ENCODE measurements at regions not wholly inside any gene's neighbourhood (a gene's known extent, or its start where the extent isn't known, plus 50 kb on each side); places are given as distances from the start of the nearest gene placed in this dataset.
A peak's percentile ranks its signal among the peaks of the same experiment; 100 is the strongest.

GRCh38 chr7:17007841-17008240 lies 126.1 kb upstream of the AGR3 start:
- H3K27me3 Mint-ChIP-seq (ENCODE audit: insufficient read depth) = no peaks in the 10 kb centered on the region; the same call in 1 of the 2 replicates
- peaks cover 5% of the 10 kb centered on the region; the same call in 1 of the 2 replicates for H3K36me3 Mint-ChIP-seq (ENCODE audit: low read depth)
- no peak for DNase-seq
- H3K9me3 Mint-ChIP-seq = no peaks in the 10 kb centered on the region
- H3K4me1 Mint-ChIP-seq (ENCODE audit: low read depth) = peaks cover 34% of the 10 kb centered on the region
- no peak for TF ChIP-seq CTCF (IDR thresholded peaks at IDR 0.05)
- no peak overlapping the region for H3K27ac Mint-ChIP-seq
- H3K4me3 Mint-ChIP-seq = no peak overlapping the region

- Mint-ChIP-seq H3K36me3 (ENCODE audit: low read depth) (peaks cover 5% of the 10 kb centered on the region; the same call in 1 of the 2 replicates), H3K9me3 (no peaks in the 10 kb centered on the region), H3K27me3 (ENCODE audit: insufficient read depth) (no peaks in the 10 kb centered on the region; the same call in 1 of the 2 replicates), H3K27ac (no peak overlapping the region), H3K4me3 (no peak overlapping the region), H3K4me1 (ENCODE audit: low read depth) (peaks cover 44% of the 10 kb centered on the region)
- peak; percentile 21 for DNase-seq
- peak; percentile 74 for TF ChIP-seq CTCF (IDR thresholded peaks at IDR 0.05)
Measured at GRCh38 chr7:17009007-17009719, 127.4 kb upstream of the AGR3 start.

- H3K27ac Mint-ChIP-seq = no peak overlapping the region
- no peak overlapping the region for H3K4me3 Mint-ChIP-seq
- H3K4me1 Mint-ChIP-seq (ENCODE audit: low read depth) = peaks cover 49% of the 10 kb centered on the region
- TF ChIP-seq CTCF (IDR thresholded peaks at IDR 0.05) = no peak
- H3K36me3 Mint-ChIP-seq (ENCODE audit: low read depth) = peaks cover 5% of the 10 kb centered on the region; the same call in 1 of the 2 replicates
- no peak for DNase-seq
- no peaks in the 10 kb centered on the region; the same call in 1 of the 2 replicates for H3K27me3 Mint-ChIP-seq (ENCODE audit: insufficient read depth)
- H3K9me3 Mint-ChIP-seq = no peaks in the 10 kb centered on the region
Measured at GRCh38 chr7:17009933-17010332, 128.2 kb upstream of the AGR3 start.

- DNase-seq = no peak
- peaks cover 51% of the 10 kb centered on the region for H3K4me1 Mint-ChIP-seq (ENCODE audit: low read depth)
- no peak overlapping the region; the same call in 1 of the 2 replicates for H3K27ac Mint-ChIP-seq
Measured at GRCh38 chr7:17010637-17011300, 129.0 kb upstream of the AGR3 start.

GRCh38 chr7:17013204-17013603 lies 131.4 kb upstream of the AGR3 start:
- no peaks in the 10 kb centered on the region for H3K9me3 Mint-ChIP-seq
- no peak overlapping the region for H3K4me3 Mint-ChIP-seq
- H3K4me1 Mint-ChIP-seq (ENCODE audit: low read depth) = peaks cover 63% of the 10 kb centered on the region
- TF ChIP-seq CTCF (IDR thresholded peaks at IDR 0.05) = no peak
- peaks cover 5% of the 10 kb centered on the region; the same call in 1 of the 2 replicates for H3K36me3 Mint-ChIP-seq (ENCODE audit: low read depth)
- H3K27me3 Mint-ChIP-seq (ENCODE audit: insufficient read depth) = no peaks in the 10 kb centered on the region; the same call in 1 of the 2 replicates
- no peak for DNase-seq
- H3K27ac Mint-ChIP-seq = no peak overlapping the region

More at GRCh38 chr7:17010637-17011300, 129.0 kb upstream of the AGR3 start:
- no peak for TF ChIP-seq CTCF (IDR thresholded peaks at IDR 0.05)
- no peaks in the 10 kb centered on the region for H3K9me3 Mint-ChIP-seq
- H3K27me3 Mint-ChIP-seq (ENCODE audit: insufficient read depth) = no peaks in the 10 kb centered on the region; the same call in 1 of the 2 replicates
- no peak overlapping the region for H3K4me3 Mint-ChIP-seq
- H3K36me3 Mint-ChIP-seq (ENCODE audit: low read depth) = peaks cover 5% of the 10 kb centered on the region; the same call in 1 of the 2 replicates
